K562 (cell line): ENCODE measurements at regions not wholly inside any gene's neighbourhood (a gene's known extent, or its start where the extent isn't known, plus 50 kb on each side); places are given as distances from the start of the nearest gene placed in this dataset.

Experiments
- ATAC-seq: fragments of 200-7000 bp; cut with Tn5 transposase; 3 replicates; pipeline ENCODE4 v1.9.1; 2020; ENCODE audit warnings: moderate library complexity
- BruUV-seq: library from RNA; stranded (reverse); fragments of 400-500 nt; replicated peaks from 2 replicates; lab custom pipeline; 2021; lab: Mats Ljungman, UMichigan
- CTCF ChIA-PET: fragments of 300-600 bp; formaldehyde crosslinking; extraction: SDS; loops from one replicate; lab custom pipeline; 2021; ENCODE audit warnings: low intra/inter-chr PET ratio; lab: Yijun Ruan, JAX
- POLR2A ChIA-PET: fragments of 300-600, 350-650 bp; sonication (Branson Sonifier 250); formaldehyde crosslinking; extraction: SDS; loops from one replicate; lab custom pipeline; 2021; ENCODE audit warnings: antibody characterized with exemption, inconsistent platforms; lab: Yijun Ruan, JAX
- DNase-seq, 4 experiments: peaks; one replicate each; pipeline versions ENCODE4 v3.0.0 to v3.0.0-alpha.2; 2011 to 2018; ENCODE audit warnings: low spot score in 3 of 4, mixed read lengths in 3 of 4; ENCODE audit errors: extremely low read depth in 1 of 4
- FAIRE-seq: peaks from 2 replicates; lab custom pipeline; 2011; peaks lifted over from hg19 to GRCh38; lab: Jason Lieb, UNC
- H2AFZ ChIP-seq: 2 replicates; pipeline ENCODE4 v1.6.0; 2011; ENCODE audit warnings: low read depth, low read length, control low read depth, inconsistent platforms
- H3K27ac ChIP-seq: fragments of 200-600 bp; 3 replicates; pipeline ENCODE4 v1.8.0; 2011; ENCODE audit warnings: low read depth, mild to moderate bottlenecking, control low read depth, inconsistent platforms, low read length, moderate library complexity, mixed read lengths; ENCODE audit errors: extremely low read depth
- H3K27me3 ChIP-seq, 2 experiments: fragments of 300-600 bp in 1 of 2; 2 replicates in 1 of 2; 3 replicates in 1 of 2; pipeline versions ENCODE4 v1.6.0 to v1.8.0; 2011; ENCODE audit warnings: inconsistent platforms in 2 of 2, low read length in 2 of 2, mild to moderate bottlenecking in 1 of 2, mixed read lengths in 1 of 2, moderate library complexity in 1 of 2; ENCODE audit not compliant: control insufficient read depth in 2 of 2, insufficient read depth in 2 of 2
- H3K36me3 ChIP-seq: fragments of 300-600 bp; 3 replicates; pipeline ENCODE4 v1.8.0; 2011; ENCODE audit warnings: mild to moderate bottlenecking, low read length, inconsistent platforms; ENCODE audit not compliant: control insufficient read depth, insufficient read depth
- H3K4me1 ChIP-seq, 2 experiments: fragments of 200-600 bp in 1 of 2; replicated peaks in 1 of 2; 2 replicates in 1 of 2; 3 replicates in 1 of 2; pipeline versions ENCODE4 v1.5.1 to v1.8.0; 2011; ENCODE audit warnings: inconsistent platforms in 2 of 2, low read length in 2 of 2, mild to moderate bottlenecking in 1 of 2, mixed read lengths in 1 of 2, moderate library complexity in 1 of 2; ENCODE audit not compliant: control insufficient read depth in 2 of 2, insufficient read depth in 2 of 2
- H3K4me2 ChIP-seq: 2 replicates; pipeline ENCODE4 v1.6.1; 2011; ENCODE audit warnings: low read length, control low read depth, inconsistent platforms, mixed read lengths; ENCODE audit not compliant: insufficient read depth
- H3K4me3 ChIP-seq: fragments of 200-600 bp; sonication (generic), shearing (Covaris generic); 2 replicates; pipeline ENCODE4 v1.5.1; 2016; ENCODE audit warnings: control low read depth, inconsistent platforms
- H3K79me2 ChIP-seq: fragments of 200-600 bp; 3 replicates; pipeline ENCODE4 v1.8.0; 2011; ENCODE audit warnings: low read length, inconsistent platforms; ENCODE audit not compliant: control insufficient read depth, insufficient read depth
- H3K9ac ChIP-seq, 2 experiments: 2 replicates each; pipeline versions ENCODE4 v1.6.0 to v1.6.1; 2011; ENCODE audit warnings: low read depth in 2 of 2, low read length in 2 of 2, control low read depth in 1 of 2, inconsistent platforms in 1 of 2, mild to moderate bottlenecking in 1 of 2, mixed read lengths in 1 of 2; ENCODE audit not compliant: insufficient read depth in 1 of 2
- H3K9me1 ChIP-seq: one replicate; pipeline ENCODE4 v1.6.0; 2011; ENCODE audit warnings: inconsistent platforms, mild to moderate bottlenecking, low read length, moderate library complexity; ENCODE audit not compliant: control insufficient read depth, insufficient read depth
- H3K9me3 ChIP-seq: replicated peaks from 2 replicates; pipeline ENCODE4 v1.5.1; 2011; ENCODE audit warnings: low read depth, low read length, inconsistent platforms; ENCODE audit not compliant: control insufficient read depth, insufficient read depth
- H4K20me1 ChIP-seq: replicated peaks from 2 replicates; pipeline ENCODE4 v1.6.1; 2011; ENCODE audit warnings: low read length, inconsistent platforms, mixed read lengths; ENCODE audit not compliant: control insufficient read depth, insufficient read depth
- ATF1 ChIP-seq, 2 experiments: fragments of 450-650 bp in 1 of 2; IDR thresholded peaks; 2 replicates each; pipeline ENCODE4 v1.6.1; 2016; ENCODE audit warnings: missing compliant biosample characterization in 1 of 2, missing genetic modification characterization in 1 of 2
- ETV1 ChIP-seq: fragments of 450-650 bp; conservative IDR thresholded peaks from 2 replicates; pipeline ENCODE4 v1.6.1; 2016; ENCODE audit warnings: missing genetic modification characterization, control low read depth, low read depth, missing compliant biosample characterization
- FOXA3 ChIP-seq, 2 experiments: fragments of 450-650 bp in 1 of 2; sonication (generic) in 1 of 2; formaldehyde crosslinking; IDR thresholded peaks in 1 of 2; conservative IDR thresholded peaks in 1 of 2; 2 replicates each; pipeline versions ENCODE4 v1.4.0 to v1.8.0; 2020 to 2022; ENCODE audit warnings: mild to moderate bottlenecking in 2 of 2, missing genetic modification reagents in 1 of 2
- HES1 ChIP-seq: fragments of 450-650 bp; IDR thresholded peaks from 2 replicates; pipeline ENCODE4 v1.6.1; 2016; ENCODE audit warnings: low read depth, mild to moderate bottlenecking, moderate library complexity
- IFI16 ChIP-seq: fragments of 250-450 bp; sonication (Bioruptor Pico); IDR thresholded peaks from 2 replicates; pipeline ENCODE4 v2.1.2; 2022; ENCODE audit warnings: mild to moderate bottlenecking, inconsistent platforms
- KDM1A ChIP-seq, 2 experiments: fragments of 450-650 bp; IDR thresholded peaks; 2 replicates each; pipeline ENCODE4 v1.6.1; 2016; ENCODE audit warnings: mild to moderate bottlenecking in 2 of 2
- MAFG ChIP-seq: fragments of 450-650 bp; conservative IDR thresholded peaks from 2 replicates; pipeline ENCODE4 v1.6.1; 2016; ENCODE audit warnings: missing genetic modification characterization, missing compliant biosample characterization
- MTF1 ChIP-seq: fragments of 250-450 bp; sonication (Bioruptor Pico); IDR thresholded peaks from 2 replicates; pipeline ENCODE4 v1.9.0; 2021; ENCODE audit warnings: moderate library complexity, mild to moderate bottlenecking, inconsistent platforms, borderline replicate concordance
- POU5F1 ChIP-seq: fragments of 150-350 bp; IDR thresholded peaks from 2 replicates; pipeline ENCODE4 v1.6.1; 2014; ENCODE audit warnings: borderline replicate concordance, low read length, low read depth, mild to moderate bottlenecking; ENCODE audit not compliant: partially characterized antibody
- RBBP5 ChIP-seq: fragments of 200-600 bp; sonication (generic); IDR thresholded peaks from 2 replicates; pipeline ENCODE4 v1.6.1; 2012; ENCODE audit warnings: borderline replicate concordance, mild to moderate bottlenecking, low read length, control low read depth, inconsistent platforms; ENCODE audit not compliant: insufficient read depth, poor library complexity, severe bottlenecking
- SLC30A9 ChIP-seq: fragments of 250-450 bp; sonication (Bioruptor Pico); IDR thresholded peaks from 2 replicates; pipeline ENCODE4 v1.8.0; 2022; ENCODE audit warnings: mild to moderate bottlenecking, moderate library complexity
- TAF9B ChIP-seq: fragments of 450-650 bp; IDR thresholded peaks from 2 replicates; pipeline ENCODE4 v1.6.1; 2018; ENCODE audit warnings: mild to moderate bottlenecking; ENCODE audit not compliant: partially characterized antibody
- ZC3H4 ChIP-seq: sonication (generic); formaldehyde crosslinking; IDR thresholded peaks from 2 replicates; pipeline ENCODE4 v1.9.0; 2021; ENCODE audit warnings: missing genetic modification reagents, borderline replicate concordance
- ZNF518B ChIP-seq: fragments of 250-450 bp; sonication (Bioruptor Pico); IDR thresholded peaks from 2 replicates; pipeline ENCODE4 v1.5.0; 2021; ENCODE audit warnings: mild to moderate bottlenecking, moderate library complexity
- WGBS: fragments of 100-300 bp; shearing (Covaris generic); methylation state at CpG from one replicate; pipeline ENCODE4 v1.1.6; 2016; ENCODE audit warnings: low coverage, mixed read lengths; ENCODE audit not compliant: insufficient coverage; ENCODE audit errors: missing lambda C conversion rate; 5-methylcytosine and 5-hydroxymethylcytosine counted together
- in situ Hi-C: fragments of 300-500 bp; cut with MboI; formaldehyde crosslinking; loops from 4 replicates; pipeline ENCODE4 v1.15.0; 2018; ENCODE audit warnings: inconsistent platforms, mixed read lengths
- intact Hi-C: fragments of 100-400 bp; cut with micrococcal nuclease; formaldehyde crosslinking; loops from 2 replicates; pipeline ENCODE4 v1.14.2; 2022
- TF ChIP-seq, protein P1 (sequence below): fragments of 450-650 bp; IDR thresholded peaks from 2 replicates; pipeline ENCODE4 v1.6.1; 2014; ENCODE audit warnings: low read depth, mild to moderate bottlenecking, moderate library complexity, borderline replicate concordance

DNA sequence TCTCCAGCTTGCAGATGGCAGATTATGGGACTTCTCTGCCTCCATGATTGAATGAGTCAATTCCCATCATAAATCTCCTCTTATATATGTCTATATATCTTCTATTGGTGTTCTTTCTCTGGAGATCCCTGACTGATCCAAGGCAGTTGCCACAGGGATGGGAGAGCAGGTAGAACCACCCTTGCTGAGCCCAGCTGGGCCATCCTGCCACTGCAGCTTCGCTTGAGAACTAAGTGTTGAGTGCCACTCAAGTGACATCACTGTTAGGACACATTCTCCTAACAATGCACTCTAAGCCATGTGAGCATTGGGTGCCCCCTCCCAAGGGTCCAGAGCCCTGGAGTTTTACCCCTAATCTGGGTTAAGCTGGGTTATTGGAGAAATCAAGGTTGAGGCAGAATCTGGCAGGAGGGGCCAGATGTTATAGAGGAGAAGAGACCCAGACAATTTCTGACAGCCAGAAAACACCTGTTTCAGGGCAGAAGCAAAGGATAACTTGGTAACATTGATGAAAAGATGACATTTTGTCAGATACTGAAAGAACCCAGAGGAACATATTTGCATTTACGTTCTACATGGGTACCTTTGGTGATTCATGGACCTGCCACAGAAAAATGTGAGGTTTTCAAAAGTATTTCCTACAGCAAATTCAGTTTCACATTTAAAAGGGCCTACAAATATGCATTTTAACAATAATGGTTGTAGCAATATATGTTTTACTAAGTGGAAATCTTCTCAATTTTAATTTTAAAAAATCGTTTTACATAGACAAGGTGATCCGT is 57.2 kb upstream of the MAX start:
- no peaks in the 10 kb centered on the region for H3K79me2 ChIP-seq
- ChIA-PET CTCF (no interaction called here), POLR2A (interaction anchor here (0.6 kb wide), 1 partner anchor 133 kb away, joined by 5 read pairs; no protein-coding TSS in a partner anchor)
- intact Hi-C loops: loop anchor here (5.0 to 10.0 kb wide), 5 partner anchors 63 to 915 kb away; no protein-coding TSS in a partner anchor
- WGBS: 27% methylated on average over 4 of the region's 4 CpGs
- no peak overlapping the region for H3K9ac ChIP-seq
- ATAC-seq (no peak), DNase-seq (no peak), FAIRE-seq (no peak)
- H3K27me3 ChIP-seq: no peaks in the 10 kb centered on the region
- BruUV-seq: no TSS peak
- H4K20me1 ChIP-seq: no peaks in the 10 kb centered on the region
- no peak overlapping the region for H3K4me2 ChIP-seq
- no peak overlapping the region for H2AFZ ChIP-seq
- H3K27ac ChIP-seq: no peak overlapping the region
- no peaks in the 10 kb centered on the region for H3K9me1 ChIP-seq
- peaks cover 0 to 3% of the 10 kb centered on the region in 2 experiments; a peak in 1 of 5 replicates for H3K4me1 ChIP-seq
- in situ Hi-C loops: loop anchor here (10.0 to 25.0 kb wide), 3 partner anchors 678 to 903 kb away; no protein-coding TSS in a partner anchor
- H3K4me3 ChIP-seq: no peak overlapping the region
- H3K36me3 ChIP-seq: no peaks in the 10 kb centered on the region
- H3K9me3 ChIP-seq: no peaks in the 10 kb centered on the region
- TF ChIP-seq KDM1A (IDR thresholded peaks at IDR 0.05): no peak
- TF ChIP-seq SLC30A9 (CRISPR knock-in tag): no peak
- no peak for TF ChIP-seq TAF9B
- no peak for TF ChIP-seq ZNF518B (CRISPR knock-in tag)
- no peak for TF ChIP-seq ATF1 (CRISPR knock-in tag; IDR thresholded peaks at IDR 0.05)
- TF ChIP-seq ATF1 (tag; IDR thresholded peaks at IDR 0.05): no peak
- TF ChIP-seq MTF1 (CRISPR knock-in tag): no peak
- TF ChIP-seq HES1: no peak
- no peak for TF ChIP-seq POU5F1
- TF ChIP-seq RBBP5: no peak
- no peak for TF ChIP-seq ETV1 (tag)
- TF ChIP-seq ZC3H4 (CRISPR knock-in tag): no peak
- TF ChIP-seq FOXA3 (CRISPR knock-in tag; conservative IDR thresholded peaks at IDR 0.05 in 1 of 2, IDR thresholded peaks at IDR 0.05 in 1 of 2): no peak
- no peak for TF ChIP-seq MAFG (tag)
- TF ChIP-seq, protein P1, sequence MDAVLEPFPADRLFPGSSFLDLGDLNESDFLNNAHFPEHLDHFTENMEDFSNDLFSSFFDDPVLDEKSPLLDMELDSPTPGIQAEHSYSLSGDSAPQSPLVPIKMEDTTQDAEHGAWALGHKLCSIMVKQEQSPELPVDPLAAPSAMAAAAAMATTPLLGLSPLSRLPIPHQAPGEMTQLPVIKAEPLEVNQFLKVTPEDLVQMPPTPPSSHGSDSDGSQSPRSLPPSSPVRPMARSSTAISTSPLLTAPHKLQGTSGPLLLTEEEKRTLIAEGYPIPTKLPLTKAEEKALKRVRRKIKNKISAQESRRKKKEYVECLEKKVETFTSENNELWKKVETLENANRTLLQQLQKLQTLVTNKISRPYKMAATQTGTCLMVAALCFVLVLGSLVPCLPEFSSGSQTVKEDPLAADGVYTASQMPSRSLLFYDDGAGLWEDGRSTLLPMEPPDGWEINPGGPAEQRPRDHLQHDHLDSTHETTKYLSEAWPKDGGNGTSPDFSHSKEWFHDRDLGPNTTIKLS: no peak
- TF ChIP-seq IFI16: no peak
